ENCODE measurements at regions not wholly inside any gene's neighbourhood (a gene's known extent, or its start where the extent isn't known, plus 50 kb on each side); places are given as distances from the start of the nearest gene placed in this dataset.

- TF ChIP-seq, protein P1, sequence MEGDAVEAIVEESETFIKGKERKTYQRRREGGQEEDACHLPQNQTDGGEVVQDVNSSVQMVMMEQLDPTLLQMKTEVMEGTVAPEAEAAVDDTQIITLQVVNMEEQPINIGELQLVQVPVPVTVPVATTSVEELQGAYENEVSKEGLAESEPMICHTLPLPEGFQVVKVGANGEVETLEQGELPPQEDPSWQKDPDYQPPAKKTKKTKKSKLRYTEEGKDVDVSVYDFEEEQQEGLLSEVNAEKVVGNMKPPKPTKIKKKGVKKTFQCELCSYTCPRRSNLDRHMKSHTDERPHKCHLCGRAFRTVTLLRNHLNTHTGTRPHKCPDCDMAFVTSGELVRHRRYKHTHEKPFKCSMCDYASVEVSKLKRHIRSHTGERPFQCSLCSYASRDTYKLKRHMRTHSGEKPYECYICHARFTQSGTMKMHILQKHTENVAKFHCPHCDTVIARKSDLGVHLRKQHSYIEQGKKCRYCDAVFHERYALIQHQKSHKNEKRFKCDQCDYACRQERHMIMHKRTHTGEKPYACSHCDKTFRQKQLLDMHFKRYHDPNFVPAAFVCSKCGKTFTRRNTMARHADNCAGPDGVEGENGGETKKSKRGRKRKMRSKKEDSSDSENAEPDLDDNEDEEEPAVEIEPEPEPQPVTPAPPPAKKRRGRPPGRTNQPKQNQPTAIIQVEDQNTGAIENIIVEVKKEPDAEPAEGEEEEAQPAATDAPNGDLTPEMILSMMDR (IDR thresholded peaks at IDR 0.05), result no peak
- H3K27me3 Mint-ChIP-seq (ENCODE audit: low read depth), result peaks cover 9% of the 10 kb centered on the region
- H3K36me3 Mint-ChIP-seq (ENCODE audit: low read depth), result peaks cover 7% of the 10 kb centered on the region
- H3K27ac Mint-ChIP-seq (ENCODE audit: unreplicated experiment), result no peak overlapping the region
- DNase-seq (ENCODE audit: low spot score), result peak; percentile 56
- peaks cover 14% of the 10 kb centered on the region for H3K9me3 Mint-ChIP-seq (ENCODE audit: low read depth)
- H3K4me3 Mint-ChIP-seq (ENCODE audit: unreplicated experiment), result no peak overlapping the region
- H3K4me1 Mint-ChIP-seq (ENCODE audit: low read depth), result peaks cover 30% of the 10 kb centered on the region
Measured at GRCh38 chr2:238971318-238972145, 123.6 kb downstream of the TWIST2 start.

DNA sequence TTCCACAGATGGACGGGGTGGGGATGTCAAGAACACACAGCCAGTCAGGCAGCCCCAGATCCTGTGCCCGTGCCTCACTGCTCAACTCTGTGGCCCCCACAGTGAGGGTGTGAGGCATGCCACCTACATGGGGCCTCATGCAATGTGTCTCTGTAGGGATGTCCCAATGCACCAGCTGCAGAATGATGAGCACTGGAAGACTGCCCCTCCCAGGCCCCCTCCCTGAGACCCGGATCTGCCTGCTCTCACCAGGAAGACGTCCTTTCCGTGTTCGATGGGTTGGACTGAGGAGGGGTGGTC lies 124.2 kb downstream of the TWIST2 start:
- peaks cover 30% of the 10 kb centered on the region for H3K4me1 Mint-ChIP-seq (ENCODE audit: low read depth)
- TF ChIP-seq, protein P1 (IDR thresholded peaks at IDR 0.05), result no peak
- H3K4me3 Mint-ChIP-seq (ENCODE audit: unreplicated experiment), result no peak overlapping the region
- peak; percentile 75 for DNase-seq (ENCODE audit: low spot score)
- peaks cover 7% of the 10 kb centered on the region for H3K27me3 Mint-ChIP-seq (ENCODE audit: low read depth)
- peaks cover 20% of the 10 kb centered on the region for H3K9me3 Mint-ChIP-seq (ENCODE audit: low read depth)
- H3K36me3 Mint-ChIP-seq (ENCODE audit: low read depth), result peaks cover 7% of the 10 kb centered on the region
- no peak overlapping the region for H3K27ac Mint-ChIP-seq (ENCODE audit: unreplicated experiment)

- H3K27me3 Mint-ChIP-seq (ENCODE audit: low read depth), result peaks cover 5% of the 10 kb centered on the region
- no peak for DNase-seq (ENCODE audit: low spot score)
- H3K27ac Mint-ChIP-seq (ENCODE audit: unreplicated experiment), result no peak overlapping the region
- TF ChIP-seq, protein P1 (IDR thresholded peaks at IDR 0.05), result no peak
- peaks cover 7% of the 10 kb centered on the region for H3K36me3 Mint-ChIP-seq (ENCODE audit: low read depth)
- no peak overlapping the region for H3K4me3 Mint-ChIP-seq (ENCODE audit: unreplicated experiment)
- H3K9me3 Mint-ChIP-seq (ENCODE audit: low read depth), result peaks cover 21% of the 10 kb centered on the region
- peaks cover 31% of the 10 kb centered on the region for H3K4me1 Mint-ChIP-seq (ENCODE audit: low read depth)
Measured at GRCh38 chr2:238973038-238973739, 125.3 kb downstream of the TWIST2 start.

- Mint-ChIP-seq H3K27me3 (ENCODE audit: low read depth) (peaks cover 5% of the 10 kb centered on the region), H3K36me3 (ENCODE audit: low read depth) (peaks cover 7% of the 10 kb centered on the region), H3K27ac (ENCODE audit: unreplicated experiment) (no peak overlapping the region), H3K4me3 (ENCODE audit: unreplicated experiment) (no peak overlapping the region), H3K4me1 (ENCODE audit: low read depth) (peaks cover 33% of the 10 kb centered on the region), H3K9me3 (ENCODE audit: low read depth) (peaks cover 23% of the 10 kb centered on the region)
- no peak for DNase-seq (ENCODE audit: low spot score)
- TF ChIP-seq, protein P1 (IDR thresholded peaks at IDR 0.05), result no peak
Measured at GRCh38 chr2:238974081-238974480, 126.2 kb downstream of the TWIST2 start.

GRCh38 chr2:238974501-238975166 lies 126.7 kb downstream of the TWIST2 start:
- peaks cover 27% of the 10 kb centered on the region for H3K9me3 Mint-ChIP-seq (ENCODE audit: low read depth)
- TF ChIP-seq, protein P1 (IDR thresholded peaks at IDR 0.05), result peak; percentile 34
- peaks cover 7% of the 10 kb centered on the region for H3K36me3 Mint-ChIP-seq (ENCODE audit: low read depth)
- no peak for DNase-seq (ENCODE audit: low spot score)
- peaks cover 33% of the 10 kb centered on the region for H3K4me1 Mint-ChIP-seq (ENCODE audit: low read depth)
- H3K4me3 Mint-ChIP-seq (ENCODE audit: unreplicated experiment), result no peak overlapping the region
- peak overlapping the region; percentile 29 for H3K27ac Mint-ChIP-seq (ENCODE audit: unreplicated experiment)
- no peaks in the 10 kb centered on the region for H3K27me3 Mint-ChIP-seq (ENCODE audit: low read depth)

Measured in chondrocyte (in vitro differentiated cells).